ENCODE measurements at regions not wholly inside any gene's neighbourhood (a gene's known extent, or its start where the extent isn't known, plus 50 kb on each side); places are given as distances from the start of the nearest gene placed in this dataset.
A peak's percentile ranks its signal among the peaks of the same experiment; 100 is the strongest.

DNA sequence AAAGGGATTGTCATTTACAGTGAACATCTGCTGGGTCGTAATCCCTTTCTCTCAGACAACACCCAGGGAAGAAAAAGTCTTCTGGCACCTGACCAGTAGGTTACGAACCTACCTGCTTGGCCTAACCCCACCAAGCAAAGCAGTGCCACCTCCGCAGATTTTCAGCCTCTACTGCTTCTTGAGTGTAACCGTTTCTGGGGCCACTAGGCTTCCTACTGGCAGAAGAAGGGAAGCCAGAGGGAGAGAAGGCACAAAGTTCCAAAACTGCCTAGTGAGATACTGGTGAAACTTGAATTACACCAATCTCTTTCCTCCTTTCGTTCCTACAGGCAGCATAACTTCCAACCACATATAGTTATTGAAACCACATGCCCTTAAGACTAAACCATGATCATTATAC is 383.6 kb downstream of the BCAT1 start:
- Histone ChIP-seq H3K4me2 (no peak overlapping the region), H2AFZ (replicated peaks) (no peak overlapping the region), H4K20me1 (ENCODE audit: low read depth) (no peaks in the 10 kb centered on the region), H3K79me2 (ENCODE audit: low read depth) (peaks cover 13% of the 10 kb centered on the region), H3K9me3 (ENCODE audit: low read depth) (no peaks in the 10 kb centered on the region), H3K9ac (no peak overlapping the region), H3K4me3 (no peak overlapping the region), H3K36me3 (no peaks in the 10 kb centered on the region), H3K4me1 (peaks cover 3% of the 10 kb centered on the region), H3F3A (ENCODE audit: low read depth) (peaks cover 39% of the 10 kb centered on the region), H3K27ac (no peak overlapping the region), H3K27me3 (peaks cover 27% of the 10 kb centered on the region)
- no peaks in the 10 kb centered on the region for H3K36me3 Mint-ChIP-seq
- H3K27ac Mint-ChIP-seq = no peak overlapping the region
- H3K9me3 Mint-ChIP-seq = no peaks in the 10 kb centered on the region
- H3K27me3 Mint-ChIP-seq (ENCODE audit: insufficient read depth, low read depth) = peaks cover 5% of the 10 kb centered on the region
- peak overlapping the region; percentile 36 for H3K4me3 Mint-ChIP-seq
- H3K4me1 Mint-ChIP-seq = peaks cover 25% of the 10 kb centered on the region
- DNase-seq (ENCODE audit: low spot score) = no peak
- TF ChIP-seq EZH2phosphoT487 (IDR thresholded peaks at IDR 0.05) (no peak), EZH2 (IDR thresholded peaks at IDR 0.05) (no peak)
- TF ChIP-seq, protein P1, sequence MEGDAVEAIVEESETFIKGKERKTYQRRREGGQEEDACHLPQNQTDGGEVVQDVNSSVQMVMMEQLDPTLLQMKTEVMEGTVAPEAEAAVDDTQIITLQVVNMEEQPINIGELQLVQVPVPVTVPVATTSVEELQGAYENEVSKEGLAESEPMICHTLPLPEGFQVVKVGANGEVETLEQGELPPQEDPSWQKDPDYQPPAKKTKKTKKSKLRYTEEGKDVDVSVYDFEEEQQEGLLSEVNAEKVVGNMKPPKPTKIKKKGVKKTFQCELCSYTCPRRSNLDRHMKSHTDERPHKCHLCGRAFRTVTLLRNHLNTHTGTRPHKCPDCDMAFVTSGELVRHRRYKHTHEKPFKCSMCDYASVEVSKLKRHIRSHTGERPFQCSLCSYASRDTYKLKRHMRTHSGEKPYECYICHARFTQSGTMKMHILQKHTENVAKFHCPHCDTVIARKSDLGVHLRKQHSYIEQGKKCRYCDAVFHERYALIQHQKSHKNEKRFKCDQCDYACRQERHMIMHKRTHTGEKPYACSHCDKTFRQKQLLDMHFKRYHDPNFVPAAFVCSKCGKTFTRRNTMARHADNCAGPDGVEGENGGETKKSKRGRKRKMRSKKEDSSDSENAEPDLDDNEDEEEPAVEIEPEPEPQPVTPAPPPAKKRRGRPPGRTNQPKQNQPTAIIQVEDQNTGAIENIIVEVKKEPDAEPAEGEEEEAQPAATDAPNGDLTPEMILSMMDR (IDR thresholded peaks at IDR 0.05) = no peak

DNA sequence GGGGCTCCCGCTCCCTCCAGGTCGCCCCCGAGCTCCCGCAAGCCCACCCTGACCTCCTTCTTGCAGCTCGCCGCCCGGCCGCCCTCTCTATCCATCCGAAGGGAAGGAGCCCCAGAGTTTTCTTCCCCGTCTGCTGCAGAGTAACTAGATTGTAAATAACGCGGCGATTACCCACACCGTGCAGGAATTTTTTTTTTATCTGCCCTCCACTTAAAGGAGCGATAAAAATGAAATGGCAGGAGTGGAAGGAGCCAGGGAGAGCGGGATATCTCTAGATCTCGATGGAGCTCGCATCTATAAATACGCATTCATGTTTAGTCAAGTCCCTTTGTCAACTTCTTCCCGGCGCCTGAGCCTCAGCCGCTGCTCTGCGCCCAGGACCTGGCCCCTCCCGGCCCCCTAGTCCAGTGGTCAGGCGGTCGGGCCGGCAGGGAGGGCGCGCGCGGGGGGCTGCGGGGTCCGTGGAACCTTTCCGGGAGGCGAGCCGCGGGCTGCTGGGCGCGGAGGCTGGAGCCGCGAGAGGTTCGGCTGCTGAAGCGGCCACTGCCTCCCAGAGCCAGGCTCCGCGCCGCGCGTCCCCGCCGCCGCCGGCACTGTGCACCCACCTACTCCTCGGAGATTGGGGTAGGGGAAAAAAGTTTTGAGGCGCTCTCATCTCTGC is 386.0 kb downstream of the BCAT1 start:
- Histone ChIP-seq H4K20me1 (ENCODE audit: low read depth) (no peaks in the 10 kb centered on the region), H3K79me2 (ENCODE audit: low read depth) (peaks cover 30% of the 10 kb centered on the region), H3K4me2 (peak overlapping the region; percentile 88), H3F3A (ENCODE audit: low read depth) (peaks cover 39% of the 10 kb centered on the region), H3K4me3 (peak overlapping the region; percentile 97), H3K27ac (no peak overlapping the region), H3K4me1 (peaks cover 5% of the 10 kb centered on the region), H3K9ac (no peak overlapping the region), H2AFZ (replicated peaks) (peak overlapping the region; percentile 91), H3K36me3 (no peaks in the 10 kb centered on the region), H3K9me3 (ENCODE audit: low read depth) (no peaks in the 10 kb centered on the region), H3K27me3 (peaks cover 35% of the 10 kb centered on the region)
- peak overlapping the region; percentile 98 for H3K27ac Mint-ChIP-seq
- no peak for TF ChIP-seq EZH2 (IDR thresholded peaks at IDR 0.05)
- no peak for TF ChIP-seq EZH2phosphoT487 (IDR thresholded peaks at IDR 0.05)
- TF ChIP-seq, protein P1 (IDR thresholded peaks at IDR 0.05) = no peak
- H3K9me3 Mint-ChIP-seq = no peaks in the 10 kb centered on the region
- peaks cover 5% of the 10 kb centered on the region for H3K27me3 Mint-ChIP-seq (ENCODE audit: insufficient read depth, low read depth)
- H3K36me3 Mint-ChIP-seq = peaks cover under 1% of the 10 kb centered on the region
- peaks cover 46% of the 10 kb centered on the region for H3K4me1 Mint-ChIP-seq
- peak; percentile 72 for DNase-seq (ENCODE audit: low spot score)
- peak overlapping the region; percentile 97 for H3K4me3 Mint-ChIP-seq

DNA sequence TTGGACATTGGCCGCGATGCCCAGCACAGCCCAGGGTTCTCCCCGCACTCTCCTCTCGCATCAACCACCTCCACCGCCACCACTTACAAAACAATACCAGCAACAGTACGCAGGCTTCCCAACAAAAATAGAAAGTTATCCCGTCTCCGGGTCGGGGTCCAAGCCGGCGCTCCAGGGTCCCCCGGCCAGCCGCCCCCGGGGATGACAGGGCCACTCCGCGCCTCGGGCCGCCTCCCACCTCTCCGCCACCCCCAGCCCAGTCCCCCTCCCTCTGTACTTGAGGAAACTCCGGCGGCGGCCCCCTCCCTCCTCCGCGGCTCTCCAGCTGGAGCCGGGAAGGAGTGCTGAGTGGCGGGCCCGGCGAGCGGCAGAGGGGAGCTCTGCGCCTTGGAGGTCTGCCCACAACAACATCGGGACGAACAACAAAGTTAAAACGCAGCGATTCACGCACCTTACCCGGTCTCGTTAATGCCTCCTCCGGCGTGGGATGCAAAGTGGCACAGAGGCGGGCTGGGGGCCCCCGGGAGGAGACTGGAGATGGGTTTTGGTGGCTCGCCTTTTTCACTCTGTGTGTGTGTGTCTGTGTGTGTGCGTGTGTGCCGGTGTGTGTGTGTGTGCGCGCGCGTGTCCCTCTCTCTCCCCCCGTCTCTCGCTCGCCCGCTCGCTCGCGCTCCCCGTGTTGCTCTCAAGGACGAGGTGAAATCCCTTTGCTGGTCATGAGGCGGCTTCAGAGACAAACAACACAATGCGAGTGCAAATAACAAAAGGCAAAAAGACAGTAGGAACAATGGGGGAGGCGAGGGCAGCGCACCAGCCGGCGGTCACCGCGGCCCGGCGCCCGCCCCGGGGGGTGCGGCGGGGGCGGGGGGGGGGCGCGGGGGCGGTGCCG is 386.8 kb downstream of the BCAT1 start:
- H3K4me1 Mint-ChIP-seq = peaks cover 48% of the 10 kb centered on the region
- peak overlapping the region; percentile 97 for H3K4me3 ChIP-seq
- H3K4me2 ChIP-seq = peak overlapping the region; percentile 88
- TF ChIP-seq, protein P1 (IDR thresholded peaks at IDR 0.05) = no peak
- TF ChIP-seq EZH2 (IDR thresholded peaks at IDR 0.05) (no peak), EZH2phosphoT487 (IDR thresholded peaks at IDR 0.05) (no peak)
- peaks cover 35% of the 10 kb centered on the region for H3K79me2 ChIP-seq (ENCODE audit: low read depth)
- no peaks in the 10 kb centered on the region for H3K9me3 Mint-ChIP-seq
- H3K36me3 Mint-ChIP-seq = peaks cover 4% of the 10 kb centered on the region
- H3K4me3 Mint-ChIP-seq = peak overlapping the region; percentile 97
- H3K27ac Mint-ChIP-seq = peak overlapping the region; percentile 98
- peak; percentile 84 for DNase-seq (ENCODE audit: low spot score)
- peaks cover 5% of the 10 kb centered on the region for H3K4me1 ChIP-seq
- H3K27me3 Mint-ChIP-seq (ENCODE audit: insufficient read depth, low read depth) = peaks cover 5% of the 10 kb centered on the region
- no peaks in the 10 kb centered on the region for H3K9me3 ChIP-seq (ENCODE audit: low read depth)
- peak overlapping the region; percentile 19 for H3K9ac ChIP-seq
- peak overlapping the region; percentile 7 for H3K27ac ChIP-seq
- peak overlapping the region; percentile 89 for H2AFZ ChIP-seq (replicated peaks)
- H3K27me3 ChIP-seq = peaks cover 35% of the 10 kb centered on the region
- peaks cover 39% of the 10 kb centered on the region for H3F3A ChIP-seq (ENCODE audit: low read depth)
- no peaks in the 10 kb centered on the region for H3K36me3 ChIP-seq
- no peaks in the 10 kb centered on the region for H4K20me1 ChIP-seq (ENCODE audit: low read depth)

Measured in neural progenitor cell (in vitro differentiated cells).